ENCODE measurements at regions not wholly inside any gene's neighbourhood (a gene's known extent, or its start where the extent isn't known, plus 50 kb on each side); places are given as distances from the start of the nearest gene placed in this dataset.

DNA sequence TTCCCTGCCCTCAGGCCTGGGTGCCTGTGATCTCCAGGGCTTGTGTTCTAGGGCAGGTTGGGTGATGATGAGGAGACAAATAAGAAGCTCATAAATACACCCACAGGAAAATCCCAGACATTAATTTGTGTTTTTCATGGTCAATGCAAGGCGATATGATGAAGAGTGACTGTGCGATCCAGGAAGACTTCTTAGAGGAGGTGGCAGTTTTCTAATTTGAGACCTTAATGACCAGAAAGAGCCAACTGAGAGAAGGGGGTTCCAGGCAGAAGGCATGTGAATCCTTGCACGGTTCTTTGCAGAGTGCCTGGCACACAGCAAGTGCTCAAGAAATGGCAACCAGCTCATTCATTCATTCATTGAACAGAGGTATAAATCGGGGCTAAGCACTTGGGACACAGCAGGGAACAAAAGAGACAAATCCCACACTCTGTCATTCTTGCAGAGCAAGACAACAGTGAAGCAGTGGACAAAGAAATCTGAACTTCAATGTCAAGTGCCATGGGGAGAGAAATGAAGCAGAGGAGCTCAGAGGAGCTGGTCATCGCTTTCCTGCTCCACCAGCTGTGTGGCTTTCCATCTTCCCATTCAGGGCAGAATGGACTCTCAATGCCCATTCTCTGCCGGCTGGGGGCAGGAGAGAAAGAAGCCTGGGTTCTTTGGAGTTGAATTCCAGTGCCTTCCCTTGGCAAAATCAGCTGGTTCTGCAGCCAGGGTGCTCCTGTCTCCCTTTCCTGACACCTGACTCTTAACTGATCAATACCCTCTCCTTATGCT, 128.3 kb downstream of the AACS start:
- DNase-seq (ENCODE audit: low read depth), result no peak

DNA sequence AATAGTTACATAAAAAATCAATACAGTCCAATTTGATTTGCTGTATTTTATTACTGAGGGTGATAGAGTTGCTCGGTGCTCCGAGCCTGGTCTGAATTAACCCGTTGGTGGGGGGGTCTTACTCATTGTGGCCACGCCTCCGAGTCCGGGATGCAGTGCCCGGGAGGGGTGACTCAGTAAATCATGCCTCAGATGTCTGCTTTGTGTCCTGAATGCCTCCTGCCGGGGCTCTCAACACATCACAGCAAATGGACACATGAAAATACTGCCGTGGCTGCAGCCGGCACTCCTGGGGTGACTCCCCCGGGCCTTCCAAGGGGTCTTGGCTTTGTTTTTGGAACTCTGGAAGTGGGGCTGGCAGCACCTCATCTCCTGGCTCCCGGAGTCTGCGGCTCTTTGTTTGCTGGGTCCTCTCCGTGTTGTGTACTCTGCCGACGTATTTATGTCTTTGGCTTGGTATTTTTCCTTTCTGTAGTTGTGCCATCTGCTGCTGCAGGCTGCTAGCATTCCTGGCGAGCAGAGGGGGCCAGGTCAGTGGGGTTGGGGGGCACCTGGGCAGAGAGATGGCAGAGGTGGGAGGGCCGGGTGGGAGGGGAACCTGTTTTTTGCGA, 129.0 kb downstream of the AACS start:
- no peak for DNase-seq (ENCODE audit: low read depth)

DNA sequence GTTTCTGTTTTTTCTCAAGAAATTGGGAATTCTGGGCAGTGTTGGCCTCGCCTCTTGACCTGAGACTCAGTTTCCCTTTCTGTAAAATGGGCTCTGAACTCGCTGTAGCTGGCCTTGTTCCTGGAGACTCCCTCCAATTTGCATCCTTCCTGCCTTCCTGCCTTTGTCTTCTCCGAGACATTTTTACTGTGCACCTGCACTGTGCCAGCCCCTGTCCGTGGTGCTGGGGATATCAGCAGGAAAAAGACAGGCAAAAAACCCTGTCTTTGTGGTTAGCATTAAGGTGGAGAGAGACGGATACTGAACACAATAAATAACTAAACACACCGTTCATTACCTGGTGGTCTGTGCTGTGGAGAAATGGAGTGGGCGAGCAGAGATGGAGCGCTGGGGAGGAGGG, 129.8 kb downstream of the AACS start:
- no peak for DNase-seq (ENCODE audit: low read depth)

DNA sequence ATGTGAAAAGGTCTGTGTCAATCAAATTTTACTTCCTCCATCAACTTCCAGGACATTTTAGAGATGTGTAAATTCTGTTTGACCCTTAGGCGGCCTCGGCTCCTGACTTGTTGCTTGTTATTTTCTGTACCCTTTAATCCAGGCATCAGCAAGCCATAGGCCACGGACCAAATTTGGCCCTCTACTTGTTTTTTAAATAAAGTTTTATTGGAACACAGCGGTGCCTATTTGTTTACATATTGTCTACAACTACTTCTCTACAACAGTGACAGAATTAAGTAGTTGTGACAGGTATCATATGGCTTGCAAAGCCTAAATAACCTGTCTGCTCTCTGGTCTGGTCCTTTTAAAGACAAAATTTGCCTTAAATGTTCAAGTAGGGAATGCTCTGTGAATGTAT, 132.1 kb downstream of the AACS start:
- no peak for DNase-seq (ENCODE audit: low read depth)

DNA sequence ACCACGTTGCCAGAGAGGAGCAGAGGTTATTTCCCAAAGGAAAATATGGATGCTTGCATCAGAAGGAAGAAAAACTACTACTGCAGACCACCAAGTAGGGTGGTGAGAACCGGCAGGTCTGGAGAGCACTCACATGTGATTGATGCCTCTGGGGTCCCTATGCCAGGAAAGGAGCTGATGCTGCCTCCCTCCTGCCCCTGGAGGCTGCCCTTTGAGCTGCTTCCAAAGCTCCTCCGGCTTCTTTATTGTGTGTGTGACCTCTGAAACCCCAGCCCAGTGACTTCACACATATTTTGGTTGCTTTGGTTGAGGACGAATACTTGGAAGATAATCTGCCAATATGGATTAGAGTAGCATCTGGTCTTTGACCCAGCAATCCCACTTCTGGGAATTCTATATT, 133.4 kb downstream of the AACS start:
- DNase-seq (ENCODE audit: low read depth), result no peak

DNA sequence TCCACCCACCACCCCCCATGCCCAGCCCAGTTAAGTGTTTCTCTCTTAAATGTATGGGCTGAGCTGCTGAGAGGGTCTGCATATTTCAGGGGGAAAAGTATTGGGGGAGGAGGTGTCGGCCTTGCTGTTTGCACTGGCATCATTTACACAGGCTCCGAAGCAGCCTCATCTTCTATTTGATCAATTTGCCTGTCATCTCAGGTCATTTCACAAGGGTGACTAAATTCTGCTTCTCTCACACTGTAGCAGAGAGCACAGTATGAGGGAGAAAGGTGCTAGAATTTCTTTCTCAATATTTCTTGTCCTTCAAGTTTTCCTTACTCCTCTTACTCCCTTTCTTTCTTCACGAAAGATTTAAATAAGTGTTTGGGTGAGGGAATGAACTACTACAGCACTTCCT, 135.9 kb downstream of the AACS start:
- no peak for DNase-seq (ENCODE audit: low read depth)

DNA sequence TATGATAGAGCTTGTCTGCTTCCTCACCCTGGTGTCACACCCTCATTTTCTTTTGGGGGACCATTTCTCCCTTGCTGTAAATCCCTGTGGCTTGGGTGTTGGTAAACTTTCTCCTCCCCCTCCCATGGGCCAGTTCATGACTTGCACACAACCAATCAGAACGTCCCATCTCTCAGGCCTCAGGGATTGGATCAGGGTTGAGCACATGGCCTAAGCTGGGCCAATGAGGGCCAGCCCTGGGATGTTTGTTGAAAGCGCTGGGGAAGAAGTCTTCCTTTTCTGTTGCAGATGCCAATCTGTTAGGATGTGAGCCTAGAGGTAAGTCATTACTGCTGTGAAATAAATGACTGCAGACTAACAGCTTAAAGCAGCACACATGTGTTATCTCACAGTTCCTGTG, 136.7 kb downstream of the AACS start:
- DNase-seq (ENCODE audit: low read depth), result no peak

DNA sequence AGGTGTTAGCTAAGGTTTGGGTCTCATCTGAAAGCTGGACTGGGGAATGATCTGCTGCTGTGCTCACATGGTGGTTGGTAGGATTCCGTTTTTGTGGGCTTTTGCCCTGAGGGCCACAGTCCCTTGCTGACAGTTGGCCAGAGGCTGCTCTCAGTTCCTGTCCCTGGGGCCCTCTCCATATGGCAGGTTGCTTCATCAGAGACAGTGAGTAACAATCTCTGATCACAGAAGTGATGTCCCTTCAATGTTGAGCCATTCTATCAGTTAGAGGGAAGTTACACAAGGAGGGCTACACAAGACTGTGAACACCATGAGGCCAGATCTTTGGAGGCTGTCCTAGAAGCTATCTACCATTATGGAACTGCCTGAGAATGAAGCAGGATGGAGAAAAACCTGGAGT, 137.2 kb downstream of the AACS start:
- no peak for DNase-seq (ENCODE audit: low read depth)

DNA sequence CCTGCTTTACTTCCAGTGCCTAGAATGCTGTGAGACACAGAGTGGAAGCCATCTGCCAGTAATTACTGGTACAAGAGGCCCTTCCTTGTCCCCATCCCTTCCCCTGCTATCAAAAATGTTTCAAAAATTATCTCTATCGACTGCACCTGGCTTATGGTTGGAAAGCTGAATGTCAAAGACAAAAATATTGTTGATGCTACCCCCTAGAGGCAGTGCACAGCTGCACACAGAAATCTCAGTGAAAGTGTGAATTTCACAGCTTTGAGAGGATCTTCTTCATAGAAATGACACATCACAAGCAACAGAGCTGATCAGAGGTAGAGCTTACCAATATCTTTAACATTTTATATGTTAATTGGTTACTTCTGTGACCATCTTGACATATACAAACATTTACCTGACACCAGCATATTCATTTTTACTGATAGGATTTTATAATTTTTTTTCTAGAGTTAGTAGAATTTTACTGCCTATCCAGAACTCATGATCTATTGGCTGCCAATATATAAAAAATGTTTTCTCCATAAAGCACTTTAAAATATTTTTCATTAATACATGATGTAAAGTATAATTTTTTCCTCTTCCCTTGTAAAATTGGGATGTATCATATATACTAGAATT, 138.0 kb downstream of the AACS start:
- DNase-seq (ENCODE audit: low read depth), result no peak

DNA sequence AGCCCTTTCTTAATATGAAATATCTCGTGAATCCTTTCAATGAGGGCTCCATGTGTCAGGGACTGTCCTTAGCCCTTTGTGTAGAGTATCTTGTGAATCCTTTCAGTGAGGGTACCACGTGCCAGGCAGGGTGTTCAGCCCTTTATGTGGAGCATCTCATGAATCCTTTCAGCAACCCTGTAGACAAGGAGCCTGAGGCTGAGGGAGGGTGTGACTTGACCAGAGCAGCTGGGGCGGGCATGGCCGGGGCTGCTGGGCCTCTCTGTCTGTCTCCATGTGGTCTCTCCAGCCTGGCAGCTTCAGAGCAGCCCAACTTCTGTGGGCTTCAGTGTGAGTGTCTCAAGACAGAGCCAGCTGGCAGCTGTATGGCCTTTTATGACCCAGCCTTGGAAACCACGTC, 140.2 kb downstream of the AACS start:
- no peak for DNase-seq (ENCODE audit: low read depth)

DNA sequence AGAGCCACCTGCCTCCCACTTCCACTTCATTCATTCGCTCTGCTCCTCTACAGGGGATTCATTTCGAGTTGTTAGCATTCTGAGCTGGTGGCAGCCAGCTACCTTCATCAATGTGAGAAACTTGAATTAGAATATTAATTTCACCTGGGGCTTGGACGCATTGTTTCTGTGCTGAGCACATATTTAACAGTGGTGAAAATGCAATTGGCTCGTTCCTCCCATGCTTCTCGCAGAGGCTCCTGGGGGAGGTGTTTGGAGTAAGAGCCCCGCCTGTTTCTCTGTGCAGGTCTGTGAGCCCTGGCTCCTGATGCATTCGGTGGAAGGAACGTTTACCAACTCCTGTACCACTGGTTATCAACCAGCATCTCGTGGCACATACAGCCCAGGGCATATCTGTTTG, 141.5 kb downstream of the AACS start:
- no peak for DNase-seq (ENCODE audit: low read depth)

DNA sequence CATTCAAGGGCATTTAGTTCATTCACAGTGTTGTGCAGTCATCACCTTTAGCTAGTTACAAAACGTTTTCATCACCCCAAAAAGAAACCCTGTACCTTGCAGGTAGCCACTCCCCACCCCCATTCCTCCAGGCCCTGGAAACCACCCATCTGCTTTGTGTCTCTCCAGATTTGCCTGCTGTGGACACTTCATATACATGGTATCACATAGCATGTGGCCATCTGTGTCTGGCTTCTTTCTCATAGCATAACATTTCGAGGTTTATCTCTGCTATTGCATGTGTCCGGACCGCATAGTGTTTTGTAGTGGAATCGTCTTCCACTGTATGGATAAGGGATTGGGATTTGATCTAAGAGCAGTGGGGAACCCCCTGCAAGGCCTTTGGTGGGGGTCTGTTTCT, 143.1 kb downstream of the AACS start:
- DNase-seq (ENCODE audit: low read depth), result no peak

DNA sequence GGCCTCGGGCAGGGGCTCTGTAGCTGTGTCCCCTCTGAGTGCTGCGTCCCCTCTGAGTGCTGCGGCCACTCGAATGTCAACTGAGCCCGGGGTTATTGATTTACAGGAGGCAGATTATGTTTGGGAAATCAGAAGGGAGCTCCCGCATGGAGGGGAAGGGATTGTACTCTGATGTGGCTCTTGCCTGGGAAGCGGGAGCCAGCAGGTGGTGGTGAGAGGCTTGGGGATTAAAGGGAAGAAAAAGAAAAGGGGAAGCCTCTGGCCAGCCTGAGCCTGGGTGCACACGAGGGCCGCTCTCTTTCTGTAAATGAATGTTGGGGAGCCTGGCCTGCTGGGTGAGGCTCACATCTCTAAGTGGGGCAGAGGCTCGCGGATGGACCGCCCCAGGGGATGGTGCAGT, 143.7 kb downstream of the AACS start:
- DNase-seq (ENCODE audit: low read depth), result no peak

DNA sequence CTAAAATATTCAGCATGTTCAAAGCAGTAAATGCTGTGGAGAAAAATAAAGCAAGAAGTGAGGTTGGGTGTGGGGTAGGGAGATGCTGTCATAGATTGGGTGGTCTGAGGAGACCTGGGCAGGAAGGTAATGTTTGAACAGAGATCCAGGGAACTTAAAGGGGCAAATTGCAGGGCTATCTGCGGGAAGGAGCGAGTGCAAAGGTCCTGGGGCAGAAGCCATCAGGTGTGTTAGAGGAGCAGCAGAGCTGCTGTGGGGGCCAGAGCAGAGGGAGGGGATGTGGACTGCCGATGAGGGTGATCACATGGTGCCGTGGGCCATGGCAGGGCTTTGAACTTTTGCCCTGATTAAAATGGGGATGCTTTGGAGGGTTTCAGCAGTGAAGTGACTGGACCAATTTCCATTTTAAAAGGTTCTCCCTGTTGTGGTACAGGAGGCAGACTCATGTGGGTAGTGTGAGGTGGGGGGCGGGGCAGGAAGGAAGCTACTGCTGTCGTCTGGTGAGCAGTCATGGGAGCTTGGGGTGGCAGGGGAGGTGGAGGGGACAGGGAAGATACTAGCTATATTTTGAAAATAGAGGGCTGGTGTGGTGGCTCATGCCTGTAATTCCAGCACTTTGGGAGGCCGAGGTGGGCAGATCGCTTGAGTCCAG, 145.0 kb downstream of the AACS start:
- DNase-seq (ENCODE audit: low read depth), result no peak

DNA sequence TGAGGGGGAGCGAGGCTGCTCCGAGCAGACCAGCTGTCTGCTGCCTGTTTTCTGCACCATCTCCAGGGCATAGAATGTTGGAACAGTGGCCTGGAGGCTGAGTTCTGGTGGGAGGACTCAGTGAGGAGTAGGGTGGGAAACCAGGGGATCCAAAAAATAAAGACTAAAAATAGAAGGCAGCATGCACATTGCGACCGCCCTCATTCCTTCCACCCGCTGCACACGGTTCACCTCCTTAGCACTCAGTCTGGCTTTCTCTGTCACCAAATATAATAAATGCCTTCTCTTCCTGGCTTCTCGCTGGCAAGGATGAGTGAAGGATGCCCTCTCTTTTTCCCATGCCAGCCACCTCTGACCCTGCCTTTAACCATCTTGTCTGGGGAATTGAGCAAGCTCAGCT, 146.2 kb downstream of the AACS start:
- DNase-seq (ENCODE audit: low read depth), result no peak

DNA sequence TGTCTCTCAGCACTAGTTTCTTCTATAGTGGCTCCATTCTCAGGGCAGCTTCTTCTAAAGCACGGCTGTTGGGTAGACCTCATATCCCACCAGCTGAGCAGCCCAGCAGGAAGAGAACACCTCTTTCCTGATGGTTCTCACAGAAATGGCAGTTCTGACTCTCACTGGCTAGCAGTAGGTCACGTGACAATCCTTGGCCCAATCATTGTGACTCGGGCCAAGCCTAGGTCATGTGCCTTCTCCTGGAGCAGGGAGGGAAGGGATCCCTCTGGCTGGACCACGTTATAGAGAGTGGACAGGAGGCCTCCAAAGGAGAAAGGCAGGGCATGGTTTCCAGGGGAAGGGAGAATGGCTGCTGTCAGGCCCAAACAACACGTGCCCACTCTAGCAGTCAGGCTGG, 149.1 kb downstream of the AACS start:
- no peak for DNase-seq (ENCODE audit: low read depth)

DNA sequence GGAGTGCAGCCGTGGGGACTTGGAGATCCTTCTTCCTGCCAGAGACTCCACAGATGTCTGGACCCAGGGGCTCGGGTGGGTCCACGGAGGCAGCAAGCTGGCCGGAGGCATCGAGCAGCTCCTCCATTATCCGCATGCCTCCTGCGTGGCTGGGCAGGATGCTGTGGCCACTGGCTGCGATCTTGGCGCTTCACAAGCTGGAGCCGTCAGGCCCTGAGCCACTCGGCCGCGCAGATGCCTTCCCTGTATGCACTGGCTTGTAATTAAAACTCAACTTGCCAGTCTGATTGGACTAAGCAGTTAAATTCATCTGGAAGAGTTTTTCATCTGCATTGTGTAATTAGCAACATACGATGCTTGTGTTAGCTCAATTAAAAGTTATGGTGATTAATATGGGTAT, 151.5 kb downstream of the AACS start:
- DNase-seq (ENCODE audit: low read depth), result no peak

DNA sequence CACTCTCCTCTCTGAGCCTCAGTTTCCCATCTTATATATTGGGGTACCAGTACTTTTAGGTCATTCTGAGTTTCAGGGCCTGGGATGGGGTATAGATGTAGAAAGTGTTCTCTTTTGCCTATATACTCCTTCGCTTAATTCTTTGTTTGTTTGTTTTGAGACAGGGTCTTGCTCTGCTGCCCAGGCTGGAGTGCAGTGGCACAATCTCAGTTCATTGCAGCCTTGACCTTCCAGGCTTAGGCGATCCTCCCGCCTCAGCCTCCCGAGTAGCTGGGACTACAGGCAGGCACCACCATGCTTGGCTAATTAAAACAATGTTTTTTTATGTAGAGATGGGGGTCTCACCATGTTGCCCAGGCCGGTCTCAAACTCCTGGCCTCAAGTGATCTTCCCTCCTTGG, 152.1 kb downstream of the AACS start:
- no peak for DNase-seq (ENCODE audit: low read depth)

DNA sequence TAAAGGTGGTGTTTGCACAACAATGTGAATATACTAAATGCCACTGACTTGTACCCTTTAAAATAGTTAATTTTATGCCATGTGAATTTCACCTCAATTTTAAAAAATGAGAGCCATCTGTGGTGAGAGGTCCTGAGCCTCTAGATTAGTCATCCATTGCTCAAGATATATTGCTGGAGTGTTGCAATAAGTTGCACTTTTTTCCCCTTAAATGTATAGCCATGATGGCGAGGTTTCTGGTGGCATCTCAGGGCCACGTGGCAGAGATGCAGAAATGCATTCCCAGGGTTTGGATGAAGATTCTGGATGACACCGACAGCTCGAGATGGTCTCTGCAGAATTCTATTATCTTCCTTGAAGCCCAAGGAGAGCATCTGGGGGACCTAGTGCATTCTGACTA, 153.7 kb downstream of the AACS start:
- no peak for DNase-seq (ENCODE audit: low read depth)

DNA sequence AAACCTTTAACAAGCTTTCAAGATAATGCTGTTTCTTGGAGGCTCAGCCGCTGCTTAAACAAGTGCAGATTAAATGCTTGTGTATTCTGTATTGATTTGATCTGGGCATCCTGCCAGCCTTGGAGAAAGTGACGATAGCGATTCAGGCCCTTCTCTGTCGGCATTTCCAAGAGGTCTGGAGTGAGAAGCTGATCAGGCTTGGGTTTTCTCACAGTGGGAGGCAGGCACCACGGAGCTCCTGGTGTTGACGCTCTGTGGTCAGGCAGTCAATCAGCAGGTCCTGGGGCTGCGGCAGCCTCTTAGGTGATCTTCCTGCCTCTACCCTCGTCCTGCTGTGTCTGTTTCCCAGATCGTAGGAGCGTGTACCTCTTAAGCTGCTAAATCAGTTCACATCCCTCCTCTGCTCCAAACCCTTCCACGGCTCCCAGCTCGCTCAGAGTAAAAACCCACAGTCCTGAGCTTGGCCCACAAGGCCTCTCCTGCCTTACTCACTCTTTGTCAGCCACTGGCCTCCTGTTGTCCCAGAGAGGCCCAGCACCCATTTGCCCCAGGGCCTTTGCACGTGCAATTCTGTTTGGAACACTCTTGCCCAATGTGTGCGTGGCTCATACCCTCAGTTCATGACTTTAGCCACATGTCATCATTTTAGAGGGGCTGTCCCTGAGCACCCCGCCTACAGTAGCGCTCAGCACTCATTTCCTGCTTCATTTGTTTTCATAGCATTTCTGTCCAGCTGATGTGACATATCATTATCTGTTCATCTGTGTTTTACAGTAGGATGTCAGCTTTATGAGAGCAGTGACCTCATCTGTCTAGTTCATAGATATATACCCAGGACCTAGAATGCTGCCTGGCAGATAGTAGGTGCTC, 155.4 kb downstream of the AACS start:
- no peak for DNase-seq (ENCODE audit: low read depth)

DNA sequence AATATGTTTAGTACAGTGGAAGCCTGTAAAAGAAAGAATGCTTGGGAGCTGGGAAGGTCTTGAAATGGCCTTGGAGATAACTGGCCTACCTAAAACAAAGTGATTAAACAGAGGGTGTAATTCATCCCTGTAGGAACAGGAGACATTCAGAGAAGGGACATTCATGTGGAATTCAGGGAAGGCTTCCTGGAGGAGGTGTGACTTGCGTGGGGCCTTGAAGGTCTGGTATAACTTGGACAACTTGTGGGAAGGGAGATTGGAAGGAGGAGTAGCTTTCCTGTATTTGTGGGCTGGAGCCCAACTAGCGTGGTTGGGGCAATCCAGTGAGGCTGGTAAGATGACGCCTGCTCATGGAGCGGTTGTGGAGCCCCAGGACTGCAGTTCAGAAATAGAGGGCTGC, 156.4 kb downstream of the AACS start:
- no peak for DNase-seq (ENCODE audit: low read depth)

DNA sequence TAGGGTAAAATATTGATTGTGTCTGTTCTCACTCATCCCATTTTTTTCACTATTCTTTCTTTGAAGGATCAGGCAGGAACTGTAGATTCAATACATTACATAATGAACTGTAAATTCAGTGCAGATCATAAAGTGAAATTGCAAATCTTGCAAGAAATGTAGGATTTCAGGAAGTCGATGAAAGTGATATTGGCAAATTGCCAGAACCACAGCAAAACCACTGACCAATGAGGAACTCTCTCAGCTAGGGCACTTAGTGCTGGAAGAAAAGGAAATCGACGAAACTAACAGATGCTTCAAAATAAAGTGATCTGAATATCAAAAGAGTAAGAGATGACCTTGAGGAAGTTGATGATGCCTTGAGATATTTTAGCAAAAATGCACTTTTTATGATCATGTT, 157.6 kb downstream of the AACS start:
- DNase-seq (ENCODE audit: low read depth), result no peak
